NOMO-1 (cell line): ENCODE measurements at regions not wholly inside any gene's neighbourhood (a gene's known extent, or its start where the extent isn't known, plus 50 kb on each side); places are given as distances from the start of the nearest gene placed in this dataset.
A peak's percentile ranks its signal among the peaks of the same experiment; 100 is the strongest.
"Not testable (repeated sequence)": the region's sequence is repeated elsewhere in the genome, so short reads cannot be mapped to it uniquely, and the experiment has no call there.

ENCODE experiments used
- DNase-seq, 2 experiments: peaks; one replicate each; lab custom pipeline; 2025; ENCODE audit not compliant: unreplicated experiment in 2 of 2; lab: John Stamatoyannopoulos, UW

DNA sequence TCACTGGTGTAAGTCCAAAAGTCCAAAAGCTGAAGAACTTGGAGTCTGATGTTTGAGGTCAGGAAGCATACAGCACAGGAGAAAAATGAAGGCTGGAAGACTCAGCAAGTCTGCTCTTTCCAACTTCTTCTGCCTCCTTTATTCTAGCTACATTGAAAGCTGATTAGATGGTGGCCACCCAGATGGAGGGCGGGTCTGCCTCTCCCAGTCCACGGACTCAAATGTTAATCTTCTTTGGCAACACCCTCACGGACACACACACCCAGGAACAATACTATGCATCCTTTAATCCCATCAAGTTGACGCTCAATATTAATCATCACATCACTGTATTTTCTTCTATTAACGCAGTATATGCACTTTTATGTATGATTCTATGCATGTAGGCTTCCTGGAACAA, 931.6 kb upstream of the GRIA3 start:
- DNase-seq, result no peak

DNA sequence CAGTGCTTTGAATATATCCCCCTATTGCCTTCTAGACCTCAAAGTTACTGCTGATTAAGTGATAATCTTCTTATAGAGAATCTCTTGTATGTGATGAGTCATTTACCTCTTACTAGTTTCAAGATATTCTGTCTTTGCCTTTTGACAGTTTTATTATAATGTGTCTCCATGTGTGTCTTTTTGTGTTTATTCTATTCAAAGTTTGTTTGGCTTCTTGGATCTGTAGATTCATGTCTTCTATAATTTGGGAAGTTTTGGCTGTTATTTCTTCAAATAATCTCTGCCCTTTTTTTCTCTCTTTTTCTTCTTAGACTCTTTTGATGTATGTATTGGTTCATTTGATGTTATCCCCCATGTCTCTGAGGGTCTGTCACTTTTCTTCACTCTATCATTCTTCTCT, 915.7 kb upstream of the GRIA3 start:
- no peak for DNase-seq

DNA sequence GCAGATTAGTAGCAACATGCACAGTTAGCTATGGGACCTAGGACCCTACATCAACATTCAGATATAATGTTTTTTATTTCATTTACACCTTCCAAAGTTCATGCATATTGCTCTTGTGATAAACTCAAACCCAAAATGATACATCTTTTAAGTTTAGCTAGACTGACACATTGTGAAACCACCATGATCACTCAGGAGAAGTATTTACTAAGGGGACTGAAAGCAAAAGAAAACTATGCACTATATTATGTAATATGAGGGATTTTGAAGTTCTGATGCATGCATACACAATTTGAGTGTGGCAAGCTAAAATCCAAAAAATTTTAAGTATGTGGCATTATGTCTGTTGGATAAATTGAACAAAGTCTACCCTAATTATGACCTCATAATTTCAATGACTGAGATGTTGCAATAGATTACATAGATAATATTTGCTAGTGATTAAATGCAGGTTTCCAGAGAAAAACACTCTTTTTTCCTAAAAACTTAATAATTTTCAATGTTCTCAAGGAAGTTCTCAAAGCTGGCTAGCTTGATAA, 914.8 kb upstream of the GRIA3 start:
- no peak for DNase-seq

- DNase-seq, result no peak
These were observed 913.1 kb upstream of the GRIA3 start for GRCh38 chrX:122270809-122271494.

- no peak for DNase-seq
These were observed 912.1 kb upstream of the GRIA3 start for GRCh38 chrX:122272011-122272410.

- no peak for DNase-seq
These were observed 904.3 kb upstream of the GRIA3 start for GRCh38 chrX:122279746-122280145.

GRCh38 chrX:122299822-122300221, 884.3 kb upstream of the GRIA3 start:
- not testable (repeated sequence) for DNase-seq

GRCh38 chrX:122301491-122301890, 882.6 kb upstream of the GRIA3 start:
- DNase-seq, result no peak

GRCh38 chrX:122303761-122304160, 880.3 kb upstream of the GRIA3 start:
- DNase-seq, result no peak

DNA sequence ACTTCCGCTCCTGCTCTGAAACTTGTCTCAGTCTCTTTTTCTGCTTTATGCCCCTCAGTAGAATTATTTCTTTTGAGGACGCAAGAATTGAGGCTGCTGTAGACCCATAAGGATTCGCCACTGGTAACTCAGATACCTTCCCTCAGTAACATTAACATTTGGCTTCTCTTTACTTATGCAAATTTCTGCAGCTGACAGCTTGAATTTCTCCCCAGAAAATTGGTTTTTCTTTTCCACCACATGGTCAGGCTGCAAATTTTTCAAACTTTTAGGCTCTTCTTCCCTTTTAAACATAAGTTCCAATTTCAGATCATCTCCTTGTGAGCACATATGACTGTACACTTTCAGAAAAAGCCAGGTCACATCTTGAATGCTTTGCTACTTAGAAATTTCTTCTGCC, 839.3 kb upstream of the GRIA3 start:
- no peak for DNase-seq

GRCh38 chrX:122363112-122363795, 820.8 kb upstream of the GRIA3 start:
- DNase-seq, result no peak

GRCh38 chrX:122375533-122375932, 808.5 kb upstream of the GRIA3 start:
- not testable (repeated sequence) for DNase-seq

DNA sequence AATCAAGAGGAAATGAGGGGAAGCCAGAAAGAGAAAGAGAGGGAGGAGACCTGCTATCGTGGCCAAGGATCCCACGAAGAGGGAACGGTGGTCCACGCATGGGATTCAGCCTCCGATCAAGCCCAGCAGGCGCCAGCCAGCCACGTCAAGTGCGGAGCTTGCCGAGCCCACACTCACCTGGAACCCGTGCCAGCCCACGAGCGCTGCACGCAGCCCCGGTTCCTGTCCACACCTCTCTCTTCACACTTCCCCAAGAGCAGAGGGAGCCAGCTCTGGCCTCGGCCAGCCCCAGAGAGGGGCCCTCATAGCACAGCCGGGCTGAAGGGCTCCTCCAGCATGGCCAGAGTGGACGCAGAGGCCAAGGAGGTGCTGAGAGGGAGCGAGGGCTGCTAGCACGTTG, 795.1 kb upstream of the GRIA3 start:
- DNase-seq, result no peak

DNA sequence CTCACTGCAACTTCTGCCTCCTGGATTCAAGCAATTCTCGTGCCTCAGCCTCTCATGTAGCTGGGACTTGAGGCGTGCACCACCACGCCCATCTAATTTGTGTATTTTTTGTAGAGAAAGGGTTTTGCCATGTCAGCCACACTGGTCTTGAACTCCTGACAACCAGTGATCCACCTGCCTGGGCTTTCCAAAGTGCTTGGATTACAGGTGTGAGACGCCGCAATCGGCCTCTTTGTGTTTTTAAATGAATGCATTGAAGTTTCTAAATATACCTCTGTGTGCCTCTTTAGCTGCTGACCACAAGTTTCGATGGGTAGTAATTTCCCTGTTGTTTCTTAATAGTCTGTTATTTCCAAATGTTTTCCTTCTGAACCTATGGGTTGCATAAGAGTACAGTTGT, 765.3 kb upstream of the GRIA3 start:
- DNase-seq, result peak; percentile 67 to 79

- no peak for DNase-seq
These were observed 762.5 kb upstream of the GRIA3 start for GRCh38 chrX:122421434-122422121.

DNA sequence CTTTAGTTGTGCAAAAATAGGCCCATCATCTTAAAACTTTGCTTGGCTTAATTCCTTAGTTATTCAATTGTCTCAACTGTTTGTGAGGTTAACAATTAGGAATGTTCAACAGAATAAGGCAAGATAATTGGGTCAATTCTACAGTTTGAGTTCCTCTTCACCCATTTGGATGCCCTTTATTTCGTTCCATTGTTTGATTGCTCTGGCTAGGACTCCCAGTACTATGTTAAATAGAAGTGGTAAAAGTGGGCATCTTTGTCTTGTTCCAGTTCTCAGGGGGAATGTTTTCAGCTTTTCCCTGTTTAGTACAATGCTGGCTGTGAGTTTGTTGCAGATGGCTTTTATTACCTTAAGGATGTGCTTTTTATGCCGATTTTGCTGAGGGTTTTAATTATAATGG, 761.5 kb upstream of the GRIA3 start:
- DNase-seq, result no peak

- no peak for DNase-seq
These were observed 749.1 kb upstream of the GRIA3 start for GRCh38 chrX:122434942-122435341.

- no peak for DNase-seq
These were observed 744.2 kb upstream of the GRIA3 start for GRCh38 chrX:122439831-122440230.

GRCh38 chrX:122440832-122441231, 743.2 kb upstream of the GRIA3 start:
- no peak for DNase-seq

GRCh38 chrX:122441451-122441850, 742.6 kb upstream of the GRIA3 start:
- DNase-seq, result no peak

- DNase-seq, result no peak
These were observed 738.6 kb upstream of the GRIA3 start for GRCh38 chrX:122445466-122445865.

DNA sequence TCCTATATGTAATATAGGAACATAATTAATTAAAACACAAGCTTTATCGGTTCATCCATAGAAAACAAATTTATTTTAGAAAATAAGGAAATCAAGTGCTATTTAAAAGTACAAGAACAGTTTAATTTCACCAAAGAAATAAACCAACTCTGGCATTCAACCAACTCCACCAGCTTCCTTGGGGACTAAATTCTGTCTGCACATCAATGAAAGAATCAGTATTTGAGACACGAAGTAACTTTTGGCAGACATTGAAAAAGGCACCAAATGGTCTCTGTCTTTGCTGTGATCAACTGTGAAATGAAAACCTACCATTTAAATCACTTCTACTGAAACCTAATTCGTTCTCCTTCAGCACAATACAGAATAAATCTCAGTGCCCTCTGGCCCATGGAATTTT, 719.7 kb upstream of the GRIA3 start:
- DNase-seq, result no peak
